ENCODE measurements at regions not wholly inside any gene's neighbourhood (a gene's known extent, or its start where the extent isn't known, plus 50 kb on each side); places are given as distances from the start of the nearest gene placed in this dataset.
A peak's percentile ranks its signal among the peaks of the same experiment; 100 is the strongest.
"Not testable (repeated sequence)": the region's sequence is repeated elsewhere in the genome, so short reads cannot be mapped to it uniquely, and the experiment has no call there.

DNA sequence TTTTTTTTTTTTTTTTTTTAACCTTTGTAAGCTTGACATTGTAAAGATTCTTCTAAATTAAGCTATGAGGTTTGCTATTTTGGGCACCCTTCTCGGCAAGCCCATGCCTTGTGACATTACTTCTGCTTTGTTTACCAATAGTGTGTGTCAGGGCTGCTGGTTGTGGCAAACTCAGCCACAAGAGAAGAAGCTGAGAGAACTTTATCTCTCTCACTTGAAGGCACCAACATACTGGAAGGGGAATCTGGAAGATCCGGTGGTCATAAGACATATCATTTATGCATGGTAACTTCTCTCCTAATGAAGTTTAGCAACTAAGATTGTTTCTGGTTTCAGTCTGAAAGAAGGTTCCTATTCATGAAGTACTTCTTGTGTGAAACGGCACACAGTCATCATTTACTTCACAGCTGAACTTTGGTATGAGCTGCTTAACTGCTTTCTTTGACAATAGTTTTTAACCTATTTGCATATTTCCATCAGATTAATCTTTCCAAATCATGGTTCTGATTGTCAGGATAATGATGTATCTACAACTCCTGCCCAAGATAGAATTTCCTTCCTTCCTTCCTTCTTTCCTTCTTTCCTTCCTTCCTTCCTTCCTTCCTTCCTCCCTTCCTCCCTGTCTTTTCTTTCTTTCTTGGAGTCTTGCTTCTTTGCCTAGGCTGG, 189.3 kb downstream of the NFKBIZ start:
- peak; percentile 19 for ATAC-seq (replicated peaks)
- Mint-ChIP-seq H3K9me3 (no peaks in the 10 kb centered on the region), H3K4me3 (no peak overlapping the region), H3K36me3 (ENCODE audit: insufficient read depth) (peaks cover 2% of the 10 kb centered on the region), H3K27me3 (peaks cover 0 to 16% of the 10 kb centered on the region in 2 donors), H3K27ac (no peak overlapping the region), H3K4me1 (ENCODE audit: low read depth in 2 of 2) (no peaks in the 10 kb centered on the region)
- DNase-seq: no peak

DNA sequence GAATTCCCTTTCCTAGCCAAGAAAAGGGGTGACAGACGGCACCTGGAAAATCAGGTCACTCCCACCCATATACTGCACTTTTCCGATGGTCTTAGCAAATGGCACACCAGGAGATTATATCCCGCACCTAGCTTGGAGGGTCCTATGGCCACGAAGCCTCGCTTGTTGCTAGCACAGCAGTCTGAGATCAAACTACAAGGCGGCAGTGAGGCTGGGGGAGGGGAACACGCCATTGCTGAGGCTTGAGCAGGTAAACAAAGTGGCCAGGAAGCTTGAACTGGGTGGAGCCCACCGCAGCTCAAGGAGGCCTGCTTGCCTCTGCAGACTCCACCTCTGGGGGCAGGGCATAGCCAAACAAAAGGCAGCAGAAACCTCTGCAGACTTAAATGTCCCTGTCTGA, 190.8 kb downstream of the NFKBIZ start:
- H3K36me3 Mint-ChIP-seq (ENCODE audit: insufficient read depth); H3K4me1 Mint-ChIP-seq (ENCODE audit: low read depth in 2 of 2); H3K9me3 Mint-ChIP-seq; ATAC-seq (replicated peaks); H3K4me3 Mint-ChIP-seq; H3K27ac Mint-ChIP-seq; DNase-seq: not testable (repeated sequence)
- peaks cover 0 to 16% of the 10 kb centered on the region in 2 donors for H3K27me3 Mint-ChIP-seq

DNA sequence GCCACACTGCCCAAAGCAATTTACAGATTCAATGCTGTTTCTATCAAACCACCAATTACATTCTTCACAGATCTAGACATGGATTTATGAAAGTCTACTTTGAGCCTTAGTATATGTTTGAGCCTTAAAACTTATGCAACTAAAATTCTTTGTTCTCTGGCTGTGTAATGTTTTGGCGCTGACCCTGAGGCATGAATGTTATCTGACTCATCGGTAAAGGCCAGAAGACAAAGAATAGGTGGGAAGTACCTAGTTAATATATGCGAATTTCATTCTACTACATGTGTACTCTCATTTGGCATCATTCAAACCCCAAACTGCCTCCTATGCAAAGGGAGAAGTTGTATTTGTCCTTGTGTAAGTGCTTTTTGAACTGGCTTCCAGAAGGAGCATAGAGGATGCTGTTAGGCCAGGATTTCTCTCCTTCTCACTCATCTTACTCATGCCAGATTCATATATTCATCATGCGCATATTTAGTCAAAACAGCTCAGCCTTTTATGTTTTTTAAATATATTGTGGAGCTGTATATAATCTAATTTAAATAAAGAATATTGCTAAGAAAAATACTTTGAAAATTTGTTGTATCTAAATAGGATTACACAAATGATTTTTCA, 204.2 kb downstream of the NFKBIZ start:
- Mint-ChIP-seq H3K27me3 (peaks cover 0 to 11% of the 10 kb centered on the region in 2 donors), H3K4me3 (no peak overlapping the region), H3K27ac (no peak overlapping the region), H3K9me3 (peaks cover 5 to 10% of the 10 kb centered on the region in 2 donors), H3K36me3 (ENCODE audit: insufficient read depth) (no peaks in the 10 kb centered on the region), H3K4me1 (ENCODE audit: low read depth in 2 of 2) (peaks cover 15 to 16% of the 10 kb centered on the region in 2 donors)
- ATAC-seq (replicated peaks) (no peak), DNase-seq (no peak)

DNA sequence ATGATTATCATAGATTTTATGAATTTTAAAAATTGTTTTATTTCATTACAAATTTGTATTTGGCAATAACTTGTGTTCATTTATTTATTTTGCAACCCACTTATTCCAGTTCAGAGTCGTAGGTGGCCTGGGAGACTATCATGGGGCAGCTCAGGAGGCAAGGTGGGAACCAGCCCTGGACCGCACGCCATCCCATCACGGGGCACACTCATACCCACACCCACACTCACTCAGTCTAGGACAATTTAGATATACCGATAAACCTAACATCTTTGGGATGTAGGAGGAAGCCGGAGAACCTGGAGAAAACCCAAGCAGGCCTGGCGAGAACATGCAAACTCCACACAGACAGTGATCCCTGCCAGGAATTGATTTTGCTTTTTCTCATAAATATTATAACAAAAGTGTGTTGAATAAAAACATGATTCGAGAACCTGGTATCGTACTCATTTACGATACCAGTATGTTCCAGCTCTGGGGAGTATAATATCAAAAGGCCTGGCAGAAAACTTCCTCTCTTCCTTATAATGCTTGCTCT, 205.3 kb downstream of the NFKBIZ start:
- Mint-ChIP-seq H3K36me3 (ENCODE audit: insufficient read depth) (no peaks in the 10 kb centered on the region), H3K4me1 (ENCODE audit: low read depth in 2 of 2) (peaks cover 26% of the 10 kb centered on the region in 2 donors), H3K27me3 (peaks cover 0 to 11% of the 10 kb centered on the region in 2 donors), H3K9me3 (peaks cover 4 to 10% of the 10 kb centered on the region in 2 donors), H3K4me3 (no peak overlapping the region), H3K27ac (no peak overlapping the region)
- DNase-seq: no peak
- no peak for ATAC-seq (replicated peaks)

DNA sequence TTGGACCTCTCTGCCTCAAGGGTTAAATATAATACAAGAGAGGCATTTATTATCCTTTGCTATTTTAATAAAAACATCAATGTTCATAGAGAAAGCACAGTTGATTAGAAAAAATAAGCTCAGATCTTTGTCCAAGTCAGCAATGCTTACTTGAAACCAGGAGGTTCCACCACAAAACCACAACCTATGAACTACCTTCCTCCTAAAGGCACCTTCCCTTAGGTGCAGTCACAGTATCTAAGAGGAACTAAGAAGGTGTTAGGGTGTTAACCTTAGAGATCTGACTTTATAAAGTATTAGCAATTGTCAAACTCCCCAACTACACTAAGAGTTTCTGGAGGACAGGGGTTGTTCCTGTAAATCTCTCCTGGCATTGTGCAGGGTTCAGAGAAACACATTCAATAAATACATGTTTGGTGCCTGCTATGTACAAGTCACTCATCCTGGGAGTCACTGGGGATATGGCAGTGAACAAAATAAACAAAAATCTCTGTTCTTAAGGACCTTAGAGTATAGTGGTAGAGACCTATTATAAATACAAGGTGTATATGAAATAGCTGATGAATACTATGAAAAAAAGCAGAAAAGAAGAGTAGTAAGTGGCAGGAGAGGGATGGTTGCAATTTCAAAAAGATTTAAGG, 208.6 kb downstream of the NFKBIZ start:
- ATAC-seq (replicated peaks) (peak; percentile 99), DNase-seq (peak; percentile 14 to 23 (median 20))
- H3K36me3 Mint-ChIP-seq (ENCODE audit: insufficient read depth): no peaks in the 10 kb centered on the region
- peak overlapping the region; percentile 33 to 47 for H3K27ac Mint-ChIP-seq
- H3K27me3 Mint-ChIP-seq: no peaks in the 10 kb centered on the region
- peaks cover 26 to 27% of the 10 kb centered on the region in 2 donors for H3K4me1 Mint-ChIP-seq (ENCODE audit: low read depth in 2 of 2)
- no peaks in the 10 kb centered on the region for H3K9me3 Mint-ChIP-seq
- H3K4me3 Mint-ChIP-seq: peak overlapping the region; percentile 30 to 33

DNA sequence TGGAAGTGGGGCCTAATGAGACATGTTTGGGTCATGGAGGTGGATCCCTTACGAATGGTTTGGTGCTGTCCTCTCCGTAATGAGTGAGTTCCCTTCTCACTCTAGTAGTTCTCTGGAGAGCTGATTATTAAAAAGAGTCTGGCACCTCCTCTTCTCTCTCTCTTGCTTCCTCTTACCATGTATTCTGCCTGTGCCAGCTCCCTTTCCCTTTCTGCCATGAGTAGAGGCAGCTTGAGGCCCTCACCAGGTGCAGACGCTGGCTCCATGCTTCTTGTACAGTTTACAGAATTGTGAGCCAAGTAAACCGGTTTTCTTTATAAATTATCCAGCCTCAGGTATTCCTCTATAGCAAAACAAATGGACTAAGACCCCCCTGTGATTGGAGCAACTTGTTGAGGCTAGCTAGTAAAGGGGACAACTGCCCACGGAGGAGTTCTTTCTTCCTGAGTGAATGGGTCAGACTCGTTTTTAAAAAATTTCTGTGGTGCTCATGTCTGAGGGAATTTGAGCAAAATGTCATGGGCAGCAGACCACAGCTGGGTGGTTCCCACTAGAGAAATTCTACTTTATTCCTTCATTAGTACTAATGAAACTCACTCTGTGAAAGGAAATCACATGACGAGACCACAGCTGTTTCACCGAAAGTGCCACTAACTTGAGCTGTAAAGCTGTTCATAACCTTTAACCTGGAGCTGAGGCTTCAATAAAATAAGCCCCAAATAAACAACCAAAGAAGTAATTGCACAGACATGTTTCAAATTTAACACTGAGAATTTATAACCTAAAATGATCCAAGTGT, 210.0 kb downstream of the NFKBIZ start:
- Mint-ChIP-seq H3K9me3 (no peaks in the 10 kb centered on the region), H3K4me3 (peak overlapping the region; percentile 26 to 30), H3K4me1 (ENCODE audit: low read depth in 2 of 2) (peaks cover 26 to 27% of the 10 kb centered on the region in 2 donors), H3K36me3 (ENCODE audit: insufficient read depth) (no peaks in the 10 kb centered on the region), H3K27ac (peak overlapping the region in 1 of 2 donors; percentile 33), H3K27me3 (no peaks in the 10 kb centered on the region)
- no peak for DNase-seq
- no peak for ATAC-seq (replicated peaks)

DNA sequence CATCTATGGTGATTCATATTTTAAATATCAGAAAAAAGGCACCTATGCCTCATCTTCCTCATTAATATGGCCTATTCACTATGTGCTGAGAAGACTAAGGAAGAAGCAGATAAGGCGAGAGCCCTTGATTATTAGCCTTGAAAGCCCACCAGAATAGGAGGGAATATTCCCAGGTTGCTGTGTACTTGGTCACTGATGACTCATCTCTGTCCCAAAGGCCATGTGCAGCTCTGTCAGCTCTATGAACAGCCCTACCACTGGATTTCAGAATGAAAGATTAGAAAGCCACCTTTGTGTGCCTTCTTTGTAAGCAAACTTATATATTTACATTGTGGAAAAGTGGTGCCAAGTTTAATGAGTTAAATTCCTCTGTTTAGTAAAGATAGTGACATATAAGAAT, 211.5 kb downstream of the NFKBIZ start:
- Mint-ChIP-seq H3K4me1 (ENCODE audit: low read depth in 2 of 2) (peaks cover 26 to 27% of the 10 kb centered on the region in 2 donors), H3K9me3 (no peaks in the 10 kb centered on the region), H3K36me3 (ENCODE audit: insufficient read depth) (no peaks in the 10 kb centered on the region), H3K27me3 (no peaks in the 10 kb centered on the region), H3K27ac (no peak overlapping the region), H3K4me3 (no peak overlapping the region)
- ATAC-seq (replicated peaks): no peak
- DNase-seq: no peak

DNA sequence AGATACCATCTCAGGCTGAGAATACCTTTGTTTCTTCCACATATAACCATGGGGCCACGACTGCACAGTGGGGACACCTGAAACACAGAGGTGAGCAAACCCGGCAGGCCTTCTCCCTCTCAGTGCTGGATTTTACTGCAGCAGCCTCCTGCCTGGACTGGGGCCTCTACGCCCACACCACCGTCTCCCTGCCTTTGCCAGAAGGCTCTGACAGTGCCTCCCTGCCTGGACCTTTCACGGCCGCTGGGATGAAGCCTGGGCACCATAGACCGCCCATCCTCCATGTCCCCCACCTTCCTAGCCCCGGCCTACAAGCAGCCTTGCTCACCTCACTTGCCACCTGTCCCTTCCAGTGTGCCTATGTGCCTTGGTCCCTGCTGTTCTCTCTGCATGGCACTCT, 214.3 kb downstream of the NFKBIZ start:
- no peak for DNase-seq
- peaks cover 9 to 12% of the 10 kb centered on the region in 2 donors for H3K4me1 Mint-ChIP-seq (ENCODE audit: low read depth in 2 of 2)
- no peaks in the 10 kb centered on the region for H3K27me3 Mint-ChIP-seq
- ATAC-seq (replicated peaks): no peak
- no peak overlapping the region for H3K27ac Mint-ChIP-seq
- no peak overlapping the region for H3K4me3 Mint-ChIP-seq
- H3K9me3 Mint-ChIP-seq: no peaks in the 10 kb centered on the region
- no peaks in the 10 kb centered on the region for H3K36me3 Mint-ChIP-seq (ENCODE audit: insufficient read depth)

DNA sequence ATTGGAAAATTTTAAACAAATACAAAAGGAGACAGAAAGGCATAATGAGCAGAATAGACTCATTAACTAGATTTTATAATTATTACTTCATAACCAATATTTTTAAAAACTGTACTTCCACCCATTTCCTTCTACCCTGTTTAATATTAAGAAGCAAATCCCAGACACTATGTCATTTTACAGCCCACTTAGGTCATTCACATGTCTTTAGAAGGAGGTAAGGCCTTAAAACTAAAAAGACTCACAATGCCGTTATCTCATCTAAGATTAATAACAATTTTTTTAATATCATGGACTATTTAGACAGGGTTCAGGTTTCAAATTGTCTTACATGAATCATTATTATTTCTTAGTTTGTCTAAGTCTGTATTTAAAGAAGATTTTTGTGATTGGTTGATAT, 217.2 kb downstream of the NFKBIZ start:
- no peak overlapping the region for H3K4me3 Mint-ChIP-seq
- H3K36me3 Mint-ChIP-seq (ENCODE audit: insufficient read depth): no peaks in the 10 kb centered on the region
- no peaks in the 10 kb centered on the region for H3K4me1 Mint-ChIP-seq (ENCODE audit: low read depth in 2 of 2)
- H3K27me3 Mint-ChIP-seq: peaks cover 0 to 5% of the 10 kb centered on the region in 2 donors
- ATAC-seq (replicated peaks): no peak
- H3K27ac Mint-ChIP-seq: no peak overlapping the region
- no peaks in the 10 kb centered on the region for H3K9me3 Mint-ChIP-seq
- no peak for DNase-seq

DNA sequence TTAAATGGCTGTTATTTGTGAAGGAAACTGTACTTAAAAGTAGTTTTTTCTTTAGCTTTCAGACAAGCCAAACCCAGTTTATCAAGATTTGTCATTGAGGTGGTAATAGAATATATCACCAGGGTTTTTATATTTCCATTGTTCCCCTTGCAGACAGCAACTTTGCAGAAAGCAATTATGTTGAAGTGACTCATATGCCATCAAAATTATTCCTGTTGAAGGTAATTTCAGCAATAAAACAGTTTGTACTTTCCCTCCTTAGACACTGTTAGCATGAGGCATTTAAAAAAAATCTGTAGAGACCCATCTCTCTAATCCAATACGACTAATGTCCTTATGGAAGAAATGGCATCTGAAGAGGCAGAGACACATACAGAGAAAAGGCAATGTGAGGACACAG, 219.0 kb downstream of the NFKBIZ start:
- no peak for DNase-seq
- Mint-ChIP-seq H3K27ac (no peak overlapping the region), H3K4me3 (no peak overlapping the region), H3K4me1 (ENCODE audit: low read depth in 2 of 2) (no peaks in the 10 kb centered on the region), H3K27me3 (peaks cover 0 to 5% of the 10 kb centered on the region in 2 donors), H3K9me3 (no peaks in the 10 kb centered on the region), H3K36me3 (ENCODE audit: insufficient read depth) (no peaks in the 10 kb centered on the region)
- no peak for ATAC-seq (replicated peaks)

DNA sequence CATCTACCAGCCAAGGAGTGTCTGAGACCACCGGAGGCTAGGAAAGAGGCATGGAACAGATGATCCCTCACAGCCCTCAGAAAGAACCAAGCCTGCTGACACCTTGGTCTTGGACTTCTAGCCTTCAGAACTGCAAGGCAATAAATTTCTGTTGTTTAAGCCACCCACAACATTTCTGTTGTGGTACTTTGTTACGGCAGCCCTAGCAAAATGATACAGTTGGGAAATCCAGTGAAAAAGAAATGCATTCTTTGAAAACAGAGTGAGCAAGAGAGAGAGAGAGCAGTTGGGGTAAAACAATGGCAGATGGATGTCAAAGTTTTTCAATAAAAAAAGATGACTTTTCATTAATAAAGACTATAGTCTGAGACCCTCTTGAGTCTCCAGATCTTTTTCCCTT, 219.4 kb downstream of the NFKBIZ start:
- Mint-ChIP-seq H3K4me1 (ENCODE audit: low read depth in 2 of 2) (no peaks in the 10 kb centered on the region), H3K27ac (no peak overlapping the region), H3K9me3 (no peaks in the 10 kb centered on the region), H3K27me3 (peaks cover 0 to 5% of the 10 kb centered on the region in 2 donors), H3K4me3 (no peak overlapping the region), H3K36me3 (ENCODE audit: insufficient read depth) (no peaks in the 10 kb centered on the region)
- ATAC-seq (replicated peaks) (no peak), DNase-seq (no peak)

DNA sequence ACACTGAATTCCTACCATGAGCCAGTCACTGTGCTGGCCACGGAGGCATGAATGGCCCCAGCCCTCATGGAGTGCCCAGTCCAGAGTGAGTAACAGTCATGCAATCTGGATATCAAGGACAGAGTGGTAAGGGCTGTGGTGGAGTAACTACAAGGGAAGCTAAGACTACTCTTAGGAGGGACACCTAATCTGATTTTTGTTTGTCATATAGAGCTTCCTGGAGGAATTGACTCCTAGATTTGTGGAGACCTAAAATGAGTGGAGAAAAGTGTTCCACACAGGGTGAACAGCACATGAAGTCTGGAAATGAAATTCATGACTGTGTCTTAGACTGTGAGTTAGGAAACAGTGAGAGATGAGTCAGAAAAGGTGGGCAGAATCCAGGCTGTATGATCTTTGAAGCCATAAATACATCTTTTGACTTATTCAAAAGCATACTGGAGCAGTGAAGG, 219.9 kb downstream of the NFKBIZ start:
- Mint-ChIP-seq H3K9me3 (no peaks in the 10 kb centered on the region), H3K27me3 (peaks cover 0 to 5% of the 10 kb centered on the region in 2 donors), H3K4me1 (ENCODE audit: low read depth in 2 of 2) (no peaks in the 10 kb centered on the region), H3K36me3 (ENCODE audit: insufficient read depth) (no peaks in the 10 kb centered on the region), H3K27ac (no peak overlapping the region), H3K4me3 (no peak overlapping the region)
- ATAC-seq (replicated peaks) (no peak), DNase-seq (no peak)

DNA sequence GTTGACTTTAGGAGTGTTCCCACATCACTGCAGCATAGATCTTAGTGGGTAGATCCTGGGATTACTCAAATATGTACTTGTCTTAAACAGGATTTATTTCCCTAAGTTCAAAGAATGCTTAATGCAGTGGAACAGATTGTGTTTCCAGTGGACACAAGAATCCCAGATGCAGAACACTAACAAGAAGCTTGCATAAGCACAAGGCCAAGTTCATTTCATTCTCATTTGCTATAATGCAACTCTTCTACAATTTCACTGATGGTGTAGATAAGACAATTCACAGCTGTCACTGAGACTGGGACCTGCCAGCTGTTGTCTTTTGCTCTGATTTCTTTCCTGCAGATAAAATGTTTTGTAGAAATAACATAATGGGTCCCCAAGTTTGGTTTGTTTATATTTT, 225.6 kb downstream of the NFKBIZ start:
- H3K36me3 Mint-ChIP-seq (ENCODE audit: insufficient read depth): no peaks in the 10 kb centered on the region
- DNase-seq (no peak), ATAC-seq (replicated peaks) (no peak)
- H3K4me1 Mint-ChIP-seq (ENCODE audit: low read depth in 2 of 2): no peaks in the 10 kb centered on the region
- no peak overlapping the region for H3K4me3 Mint-ChIP-seq
- no peak overlapping the region for H3K27ac Mint-ChIP-seq
- peaks cover 0 to 5% of the 10 kb centered on the region in 2 donors for H3K27me3 Mint-ChIP-seq
- no peaks in the 10 kb centered on the region for H3K9me3 Mint-ChIP-seq
